NCI-H748 (cell line): ENCODE measurements at regions not wholly inside any gene's neighbourhood (a gene's known extent, or its start where the extent isn't known, plus 50 kb on each side); places are given as distances from the start of the nearest gene placed in this dataset.

Experiments used
- DNase-seq: peaks from one replicate; lab custom pipeline; 2025; ENCODE audit not compliant: unreplicated experiment; lab: John Stamatoyannopoulos, UW

- no peak for DNase-seq
Observed at GRCh38 chr7:41110186-41110585, 592.7 kb downstream of the INHBA start.

- DNase-seq = no peak
Observed at GRCh38 chr7:41108821-41109220, 594.1 kb downstream of the INHBA start.

GRCh38 chr7:41107938-41108448, 594.9 kb downstream of the INHBA start:
- DNase-seq = no peak

- no peak for DNase-seq
Observed at GRCh38 chr7:41107330-41107937, 595.5 kb downstream of the INHBA start.

GRCh38 chr7:41104631-41105030, 598.3 kb downstream of the INHBA start:
- DNase-seq = no peak

DNA sequence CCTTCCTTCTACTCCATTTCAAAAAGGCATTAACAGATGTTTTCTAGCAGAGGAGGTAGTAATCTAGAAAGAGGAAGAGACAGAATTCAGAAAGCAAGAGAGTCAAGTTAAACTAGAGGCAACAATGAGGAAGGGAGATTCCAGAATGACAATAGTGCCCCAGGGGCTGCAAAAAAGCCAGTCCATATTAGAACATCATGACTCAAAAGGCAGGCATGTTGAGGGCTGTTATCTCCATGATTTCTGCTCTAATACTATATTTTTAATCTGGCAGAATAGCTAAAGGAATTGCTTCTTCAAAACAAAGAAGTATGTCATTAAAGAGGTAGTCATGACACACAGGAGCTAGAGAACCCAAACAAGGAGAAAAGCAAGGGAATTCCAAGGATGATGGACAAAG, 599.6 kb downstream of the INHBA start:
- DNase-seq = no peak

- no peak for DNase-seq
Observed at GRCh38 chr7:41098846-41099245, 604.0 kb downstream of the INHBA start.

- DNase-seq = no peak
Observed at GRCh38 chr7:41098402-41098801, 604.5 kb downstream of the INHBA start.

DNA sequence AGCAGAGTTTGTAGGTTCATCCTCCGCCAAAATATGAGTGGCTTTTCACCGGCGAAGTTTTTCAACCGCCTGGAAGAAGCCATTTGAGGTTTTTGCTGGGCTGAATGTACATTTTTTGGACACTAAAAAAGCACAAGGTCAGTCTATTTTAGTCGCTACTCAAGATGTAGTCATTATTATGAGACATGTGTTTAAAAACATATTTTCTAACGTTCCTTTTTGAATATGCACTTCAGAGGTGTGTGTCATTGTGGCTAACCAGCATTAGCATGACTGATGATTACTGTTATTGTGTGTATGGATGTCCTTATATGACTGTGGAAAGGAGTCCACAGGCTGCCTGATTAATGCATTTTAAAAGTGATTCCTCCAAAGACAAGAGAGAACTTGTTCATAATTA, 605.4 kb downstream of the INHBA start:
- no peak for DNase-seq

GRCh38 chr7:41096917-41097316, 606.0 kb downstream of the INHBA start:
- DNase-seq = no peak

DNA sequence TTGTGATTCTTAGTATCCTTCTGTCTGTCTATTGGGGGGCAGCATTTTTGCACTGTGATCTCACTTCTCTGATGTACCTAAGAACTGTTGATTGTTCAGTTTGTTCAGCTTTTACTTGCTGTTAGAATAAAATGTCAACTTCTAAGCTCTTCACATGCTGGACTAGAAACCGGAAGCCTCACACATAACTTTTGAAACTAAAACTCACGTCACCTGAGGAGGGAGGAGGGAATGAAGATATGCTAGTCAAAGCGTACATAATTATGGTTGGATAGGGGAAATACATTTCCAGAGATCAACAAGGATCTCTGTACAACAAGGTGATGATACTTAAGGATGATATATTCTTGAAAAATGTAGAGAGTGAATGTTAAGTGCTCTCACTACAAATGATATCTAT, 609.7 kb downstream of the INHBA start:
- DNase-seq = no peak

DNA sequence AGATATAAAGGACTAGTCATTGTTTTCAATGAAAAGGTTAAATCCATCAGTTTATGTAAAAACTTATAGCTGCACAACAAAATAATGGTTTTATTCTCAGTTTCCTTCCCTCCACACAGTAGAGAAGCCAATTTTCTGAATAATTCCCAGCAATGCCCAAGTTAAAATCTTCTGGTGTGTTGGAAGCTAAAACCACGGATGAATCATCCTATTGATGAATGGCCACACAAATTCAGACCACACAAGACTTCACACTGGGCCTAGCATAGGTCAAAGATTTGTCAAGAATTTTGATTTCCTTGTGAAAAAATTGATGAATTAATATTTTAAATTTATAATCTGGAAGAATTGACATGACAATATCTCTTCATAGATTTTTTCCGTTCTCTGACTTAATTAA, 617.6 kb downstream of the INHBA start:
- no peak for DNase-seq

GRCh38 chr7:41084381-41084780, 618.5 kb downstream of the INHBA start:
- DNase-seq = no peak

- no peak for DNase-seq
Observed at GRCh38 chr7:41069635-41070034, 633.3 kb downstream of the INHBA start.

DNA sequence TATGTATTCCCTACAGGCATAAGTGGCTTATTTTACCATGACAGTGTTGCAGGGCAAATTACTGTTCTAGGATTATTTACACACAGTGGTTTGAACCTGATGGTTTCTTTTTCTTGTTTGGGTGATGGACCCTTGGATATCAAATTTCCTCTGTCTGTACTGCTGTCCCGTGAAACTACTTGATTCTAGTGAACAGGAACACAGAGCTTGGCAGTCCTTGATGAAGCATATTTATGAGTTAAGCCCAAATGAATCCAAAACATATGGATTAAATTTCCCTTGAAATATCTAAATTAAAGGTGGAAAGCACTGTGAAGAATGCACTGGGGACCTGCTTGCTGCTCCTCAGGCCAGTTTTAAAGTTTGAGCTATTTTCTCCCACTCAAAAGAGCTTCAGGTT, 635.3 kb downstream of the INHBA start:
- DNase-seq = no peak

GRCh38 chr7:41065663-41066062, 637.2 kb downstream of the INHBA start:
- no peak for DNase-seq

DNA sequence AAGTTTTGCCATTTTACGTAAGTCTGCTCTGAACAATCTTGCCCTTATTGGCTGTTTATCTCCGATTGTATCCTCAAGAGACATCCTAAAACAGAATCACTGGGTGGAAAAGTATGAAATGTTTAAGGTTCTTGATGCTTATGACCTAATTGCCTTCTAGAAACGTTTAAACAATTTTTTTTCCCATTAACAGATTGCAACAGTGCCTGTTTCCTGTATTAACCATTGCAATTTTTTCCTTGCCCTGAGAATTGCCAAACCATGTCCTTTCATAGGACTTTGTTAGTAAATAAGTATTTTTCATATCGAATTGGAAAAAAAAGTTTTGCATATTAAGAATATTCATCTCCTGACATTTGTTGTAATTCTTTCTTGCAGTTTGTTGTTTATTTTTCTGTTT, 639.8 kb downstream of the INHBA start:
- no peak for DNase-seq

GRCh38 chr7:41060796-41061195, 642.1 kb downstream of the INHBA start:
- DNase-seq = no peak

DNA sequence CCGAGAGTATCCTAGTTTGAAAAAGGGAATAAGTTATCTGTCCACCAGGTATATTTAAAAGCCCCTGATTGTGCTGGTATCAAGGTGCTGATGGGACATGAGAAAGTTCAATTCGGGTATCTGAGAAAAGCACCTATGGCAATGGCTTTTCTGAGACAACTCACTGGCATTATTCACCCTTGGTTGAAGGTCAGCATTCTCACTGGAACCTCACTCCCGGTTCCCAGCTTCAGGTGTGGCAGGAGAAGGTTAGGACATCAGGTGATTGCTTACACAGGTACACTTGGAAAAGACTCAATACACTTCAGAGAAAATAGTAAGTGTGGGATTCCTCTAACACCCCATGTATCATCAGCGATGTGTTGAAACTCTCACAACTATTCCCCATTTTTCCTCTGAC, 643.1 kb downstream of the INHBA start:
- DNase-seq = no peak

- peak; percentile 58 for DNase-seq
Observed at GRCh38 chr7:41058986-41059741, 643.7 kb downstream of the INHBA start.

DNA sequence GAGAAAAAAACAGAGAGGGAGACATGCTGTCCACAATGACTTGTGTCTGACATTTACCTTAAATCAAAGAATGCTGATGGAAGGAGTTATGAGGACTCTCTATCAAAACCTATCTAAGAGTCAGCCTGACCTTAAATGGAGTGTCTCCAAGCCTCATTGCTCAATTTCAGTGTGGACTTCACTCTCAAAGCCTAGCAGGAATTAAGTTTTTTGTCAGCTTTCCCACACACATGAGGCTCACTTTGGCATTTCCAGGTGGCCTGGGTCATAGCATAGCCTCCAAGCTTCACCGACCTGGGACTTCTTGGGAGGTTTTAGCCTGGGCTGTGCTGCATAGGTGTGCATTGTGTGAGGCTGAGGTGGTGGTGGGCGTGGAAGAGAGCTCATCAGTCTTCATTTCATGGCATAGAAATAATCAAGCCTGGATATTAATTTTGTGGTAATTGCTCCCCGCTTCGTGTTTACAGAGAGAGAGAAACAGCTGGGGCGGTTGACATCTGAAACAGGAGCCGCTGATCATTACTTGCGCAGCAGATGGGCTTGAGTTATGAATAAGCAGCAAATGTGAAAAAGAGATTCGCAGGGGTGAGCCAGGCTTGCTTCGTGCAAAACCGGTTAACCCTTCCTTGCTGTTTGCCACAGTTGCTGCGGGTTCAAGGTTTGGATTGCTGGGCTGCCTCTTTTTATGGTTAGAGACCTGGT, 647.8 kb downstream of the INHBA start:
- peak; percentile 20 for DNase-seq

DNA sequence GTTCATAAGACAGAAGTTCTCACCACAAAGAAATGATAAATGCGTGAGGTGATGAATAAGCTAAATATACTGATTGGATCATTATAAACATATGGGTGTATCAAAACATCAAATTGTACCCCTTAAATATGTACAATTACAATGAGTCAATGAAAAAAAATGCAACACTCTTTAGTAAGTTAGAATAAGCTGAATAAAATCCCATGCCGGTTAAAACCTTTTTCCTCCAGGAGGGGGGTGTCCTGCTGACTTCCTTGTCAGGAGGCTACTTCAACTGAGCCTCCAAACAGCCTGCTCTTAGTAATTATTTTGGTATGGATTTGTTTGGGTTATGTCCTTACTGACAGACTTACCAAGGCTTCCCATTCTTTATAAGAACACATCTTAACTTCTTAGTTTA, 649.1 kb downstream of the INHBA start:
- no peak for DNase-seq
